ENCODE measurements at regions not wholly inside any gene's neighbourhood (a gene's known extent, or its start where the extent isn't known, plus 50 kb on each side); places are given as distances from the start of the nearest gene placed in this dataset.
"Not testable (repeated sequence)": the region's sequence is repeated elsewhere in the genome, so short reads cannot be mapped to it uniquely, and the experiment has no call there.

DNA sequence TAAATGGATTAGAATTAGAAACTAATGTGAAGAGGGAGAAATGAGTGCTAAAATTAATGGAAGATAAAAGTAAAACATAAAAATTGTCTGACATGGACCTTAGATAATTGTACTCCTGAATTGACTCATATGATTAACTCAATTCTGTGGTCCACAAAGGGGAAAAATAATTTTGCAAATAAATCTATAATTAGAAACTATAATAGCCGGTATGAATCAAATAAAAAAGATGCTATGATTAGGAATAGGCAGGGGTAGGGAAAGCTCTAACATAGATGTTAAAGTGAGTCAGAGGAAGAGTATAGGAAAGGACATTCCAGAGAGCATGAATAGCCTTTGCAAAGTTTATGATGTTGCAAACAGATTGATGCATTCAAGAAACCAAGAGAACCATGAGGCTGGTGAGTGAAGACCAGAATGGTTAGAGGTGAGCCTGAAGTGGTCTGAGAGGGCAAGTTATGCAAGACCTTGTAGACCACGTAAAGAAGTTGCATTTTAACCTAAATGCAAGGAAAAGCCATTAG lies 262.1 kb upstream of the CA10 start:
- no peak overlapping the region for H3K4me3 ChIP-seq (ENCODE audit: low read depth, poor library complexity, severe bottlenecking)
- no peak for TF ChIP-seq POLR2A (IDR thresholded peaks at IDR 0.05)
- TF ChIP-seq, protein P1, sequence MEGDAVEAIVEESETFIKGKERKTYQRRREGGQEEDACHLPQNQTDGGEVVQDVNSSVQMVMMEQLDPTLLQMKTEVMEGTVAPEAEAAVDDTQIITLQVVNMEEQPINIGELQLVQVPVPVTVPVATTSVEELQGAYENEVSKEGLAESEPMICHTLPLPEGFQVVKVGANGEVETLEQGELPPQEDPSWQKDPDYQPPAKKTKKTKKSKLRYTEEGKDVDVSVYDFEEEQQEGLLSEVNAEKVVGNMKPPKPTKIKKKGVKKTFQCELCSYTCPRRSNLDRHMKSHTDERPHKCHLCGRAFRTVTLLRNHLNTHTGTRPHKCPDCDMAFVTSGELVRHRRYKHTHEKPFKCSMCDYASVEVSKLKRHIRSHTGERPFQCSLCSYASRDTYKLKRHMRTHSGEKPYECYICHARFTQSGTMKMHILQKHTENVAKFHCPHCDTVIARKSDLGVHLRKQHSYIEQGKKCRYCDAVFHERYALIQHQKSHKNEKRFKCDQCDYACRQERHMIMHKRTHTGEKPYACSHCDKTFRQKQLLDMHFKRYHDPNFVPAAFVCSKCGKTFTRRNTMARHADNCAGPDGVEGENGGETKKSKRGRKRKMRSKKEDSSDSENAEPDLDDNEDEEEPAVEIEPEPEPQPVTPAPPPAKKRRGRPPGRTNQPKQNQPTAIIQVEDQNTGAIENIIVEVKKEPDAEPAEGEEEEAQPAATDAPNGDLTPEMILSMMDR (IDR thresholded peaks at IDR 0.05) = no peak
- WGBS, 2 donors = 69 to 75% methylated on average over 2 of the region's 2 CpGs
- DNase-seq (ENCODE audit: low spot score in 2 of 2) = no peak
- intact Hi-C loops (cut with DNase I; ENCODE audit: low total_unique reads) = no loop called here

DNA sequence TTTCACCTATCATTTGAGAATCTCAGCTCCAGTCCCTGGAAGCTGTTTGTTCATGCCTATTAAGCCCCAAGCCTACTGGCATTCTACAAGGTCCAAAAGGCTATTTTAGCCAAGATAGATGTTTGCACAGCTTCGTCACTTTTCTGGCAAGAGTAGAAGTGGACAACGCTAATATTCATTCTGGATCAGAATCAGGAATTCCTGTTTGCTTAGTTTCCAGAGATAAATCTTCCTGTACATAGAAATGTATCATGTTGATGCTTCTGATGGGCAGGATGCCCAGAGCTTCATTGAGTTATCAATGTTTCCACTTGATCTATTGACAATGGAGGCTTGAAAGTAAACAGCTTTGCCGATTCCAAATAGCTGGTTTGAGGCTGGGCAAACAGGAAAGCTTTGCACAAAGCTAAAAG lies 260.7 kb upstream of the CA10 start:
- no peak for DNase-seq (ENCODE audit: low spot score in 2 of 2)
- TF ChIP-seq, protein P1 (IDR thresholded peaks at IDR 0.05) = no peak
- TF ChIP-seq POLR2A (IDR thresholded peaks at IDR 0.05) = no peak
- WGBS, 2 donors = 19 to 38% methylated on average over 3 of the region's 3 CpGs
- no peak overlapping the region for H3K4me3 ChIP-seq (ENCODE audit: low read depth, poor library complexity, severe bottlenecking)
- intact Hi-C loops (cut with DNase I; ENCODE audit: low total_unique reads) = no loop called here

DNA sequence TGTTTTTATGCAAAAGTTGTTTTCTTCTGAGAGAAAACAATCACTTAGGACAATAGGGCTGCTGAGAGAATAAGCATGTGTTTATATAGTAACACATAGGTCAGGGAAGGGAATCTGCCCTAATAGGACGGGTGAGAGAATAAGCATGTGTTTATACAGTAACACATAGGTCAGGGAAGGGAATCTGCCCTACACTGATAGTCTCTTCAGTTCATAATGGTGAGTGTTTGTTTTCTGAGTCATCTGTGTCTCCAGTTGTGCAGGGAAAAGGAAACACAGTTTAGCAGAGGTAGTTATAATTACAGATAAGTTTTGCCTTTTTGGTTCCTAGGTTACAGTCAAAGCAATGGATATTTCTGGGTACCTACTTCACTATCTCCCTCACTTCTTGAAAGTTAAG lies 252.3 kb upstream of the CA10 start:
- WGBS, 2 donors = 42 to 58% methylated on average over 1 of the region's 1 CpG
- intact Hi-C loops (cut with DNase I; ENCODE audit: low total_unique reads) = no loop called here
- DNase-seq (ENCODE audit: low spot score in 2 of 2) = no peak
- TF ChIP-seq, protein P1 (IDR thresholded peaks at IDR 0.05) = no peak
- TF ChIP-seq POLR2A (IDR thresholded peaks at IDR 0.05) = no peak
- no peak overlapping the region for H3K4me3 ChIP-seq (ENCODE audit: low read depth, poor library complexity, severe bottlenecking)

DNA sequence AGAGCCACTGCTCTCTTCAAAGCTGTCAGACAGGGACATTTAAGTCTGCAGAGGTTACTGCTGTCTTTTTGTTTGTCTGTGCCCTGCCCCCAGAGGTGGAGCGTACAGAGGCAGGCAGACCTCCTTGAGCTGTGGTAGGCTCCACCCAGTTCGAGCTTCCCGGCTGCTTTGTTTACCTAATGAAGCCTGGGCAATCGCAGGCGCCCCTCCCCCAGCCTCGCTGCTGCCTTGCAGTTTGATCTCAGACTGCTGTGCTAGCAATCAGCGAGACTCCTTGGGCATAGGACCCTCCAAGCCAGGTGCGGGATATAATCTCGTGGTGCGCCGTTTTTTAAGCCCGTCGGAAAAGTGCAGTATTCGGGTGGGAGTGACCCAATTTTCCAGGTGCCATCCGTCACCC lies 250.7 kb upstream of the CA10 start:
- DNase-seq (ENCODE audit: low spot score in 2 of 2); H3K4me3 ChIP-seq (ENCODE audit: low read depth, poor library complexity, severe bottlenecking); intact Hi-C loops (cut with DNase I; ENCODE audit: low total_unique reads): not testable (repeated sequence)
- 87 to 94% methylated on average over 15 of the region's 15 CpGs for WGBS, 2 donors

DNA sequence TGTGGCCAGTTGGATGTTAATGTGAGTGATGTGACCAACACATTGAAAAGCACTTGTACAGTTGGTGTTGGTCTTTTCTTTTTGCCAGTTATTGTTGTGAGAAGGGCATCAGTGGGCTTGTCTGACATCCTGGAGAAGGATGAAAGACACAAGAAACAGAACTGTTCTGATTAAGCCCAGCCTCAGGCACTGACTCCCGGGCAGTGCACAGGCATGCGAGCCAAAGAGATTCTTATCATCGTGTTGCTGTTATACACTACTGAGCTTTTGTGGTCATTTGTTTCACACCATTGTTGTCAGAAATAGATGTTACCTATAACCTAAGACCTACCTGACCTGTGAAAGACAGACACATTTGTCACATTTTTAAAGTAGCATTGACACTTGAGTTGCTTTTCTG lies 236.8 kb upstream of the CA10 start:
- no peak for DNase-seq (ENCODE audit: low spot score in 2 of 2)
- intact Hi-C loops (cut with DNase I; ENCODE audit: low total_unique reads) = no loop called here
- 36 to 49% methylated on average over 3 of the region's 3 CpGs for whole genome bisulfite sequencing, 2 donors
- H3K4me3 ChIP-seq (ENCODE audit: low read depth, poor library complexity, severe bottlenecking) = no peak overlapping the region
- TF ChIP-seq, protein P1 (IDR thresholded peaks at IDR 0.05) = no peak
- TF ChIP-seq POLR2A (IDR thresholded peaks at IDR 0.05) = no peak

DNA sequence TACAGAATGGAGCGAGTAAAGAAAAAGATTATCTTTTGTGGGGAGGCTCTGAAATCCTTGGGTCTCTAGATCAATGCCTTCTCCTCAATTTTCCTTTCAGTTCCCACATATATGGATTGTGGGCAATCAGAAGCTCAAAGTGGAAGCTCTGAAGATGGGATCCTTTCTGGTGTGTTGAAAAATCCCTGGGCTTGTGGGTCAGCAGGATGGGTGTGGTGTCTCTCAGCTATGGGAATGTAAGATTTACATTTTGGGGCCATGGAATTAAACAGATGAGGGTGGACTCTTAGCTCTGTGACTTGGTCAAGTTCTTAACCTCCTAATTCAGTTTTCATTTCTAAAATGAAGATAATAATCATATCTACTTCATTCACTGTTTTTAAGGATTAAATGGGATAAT lies 231.9 kb upstream of the CA10 start:
- TF ChIP-seq, protein P1 (IDR thresholded peaks at IDR 0.05) = no peak
- no peak for TF ChIP-seq POLR2A (IDR thresholded peaks at IDR 0.05)
- WGBS, 2 donors = 95 to 98% methylated on average over 1 of the region's 1 CpG
- H3K4me3 ChIP-seq (ENCODE audit: low read depth, poor library complexity, severe bottlenecking) = no peak overlapping the region
- intact Hi-C loops (cut with DNase I; ENCODE audit: low total_unique reads) = no loop called here
- no peak for DNase-seq (ENCODE audit: low spot score in 2 of 2)
